IMR-90 (cell line): ENCODE measurements at regions not wholly inside any gene's neighbourhood (a gene's known extent, or its start where the extent isn't known, plus 50 kb on each side); places are given as distances from the start of the nearest gene placed in this dataset.

Experiments used
- ATAC-seq: fragments of 200-7000 bp; cut with Tn5 transposase; 2 replicates; pipeline ENCODE4 v1.9.1; 2020; ENCODE audit warnings: low read depth, mild to moderate bottlenecking, moderate library complexity
- BruUV-seq: library from RNA; stranded (reverse); fragments of 400-500 nt; replicated peaks from 2 replicates; lab custom pipeline; 2021; lab: Mats Ljungman, UMichigan
- CTCF ChIA-PET: fragments of 300-600 bp; formaldehyde crosslinking; extraction: SDS; loops from one replicate; lab custom pipeline; 2021; ENCODE audit warnings: antibody characterized with exemption; lab: Yijun Ruan, JAX
- POLR2A ChIA-PET: fragments of 300-600 bp; sonication (Branson Sonifier 250); formaldehyde crosslinking; loops from one replicate; lab custom pipeline; 2022; ENCODE audit warnings: antibody characterized with exemption; ENCODE audit not compliant: unreplicated experiment; lab: Charles Lee
- DNase-seq: peaks from one replicate; pipeline ENCODE4 v3.0.0; 2013
- H2AFZ ChIP-seq: replicated peaks from 2 replicates; pipeline ENCODE3; 2013; ENCODE audit warnings: low read length, mild to moderate bottlenecking; ENCODE audit not compliant: poor library complexity
- H2AK5ac ChIP-seq: 2 replicates; pipeline ENCODE4 v1.6.1; 2013; ENCODE audit warnings: low read depth, low read length, inconsistent platforms
- H2AK9ac ChIP-seq: replicated peaks from 2 replicates; pipeline ENCODE3; 2013; ENCODE audit warnings: mild to moderate bottlenecking, low read depth, low read length, moderate library complexity; ENCODE audit not compliant: poor library complexity
- H2BK120ac ChIP-seq: 2 replicates; pipeline ENCODE4 v1.6.1; 2013; ENCODE audit warnings: low read depth, low read length, inconsistent platforms
- H2BK15ac ChIP-seq: 3 replicates; pipeline ENCODE4 v1.6.1; 2013; ENCODE audit warnings: low read depth, low read length, inconsistent platforms
- H2BK20ac ChIP-seq: 2 replicates; pipeline ENCODE4 v1.6.1; 2013; ENCODE audit warnings: low read depth, mild to moderate bottlenecking, inconsistent platforms, low read length, moderate library complexity
- H2BK5ac ChIP-seq: 2 replicates; pipeline ENCODE4 v1.6.1; 2013; ENCODE audit warnings: mild to moderate bottlenecking, low read depth, low read length, inconsistent platforms; ENCODE audit not compliant: poor library complexity, severe bottlenecking
- H3K14ac ChIP-seq: replicated peaks from 2 replicates; pipeline ENCODE4 v1.6.1; 2013; ENCODE audit warnings: low read depth, low read length, inconsistent platforms
- H3K18ac ChIP-seq: 2 replicates; pipeline ENCODE4 v1.6.1; 2013; ENCODE audit warnings: low read depth, low read length, control low read depth
- H3K23ac ChIP-seq: 2 replicates; pipeline ENCODE4 v1.6.1; 2013; ENCODE audit warnings: low read depth, low read length, inconsistent platforms
- H3K27ac ChIP-seq: 2 replicates; pipeline ENCODE4 v1.5.1; 2013; ENCODE audit warnings: mild to moderate bottlenecking, control low read depth, low read length; ENCODE audit not compliant: insufficient read depth
- H3K27me3 ChIP-seq: 2 replicates; pipeline ENCODE4 v1.6.1; 2013; ENCODE audit warnings: low read length; ENCODE audit not compliant: control insufficient read depth, insufficient read depth
- H3K36me3 ChIP-seq: 2 replicates; pipeline ENCODE4 v1.6.1; 2013; ENCODE audit warnings: low read length, mixed read lengths; ENCODE audit not compliant: control insufficient read depth, insufficient read depth
- H3K4ac ChIP-seq: 2 replicates; pipeline ENCODE4 v1.6.1; 2013; ENCODE audit warnings: low read depth, low read length, inconsistent platforms
- H3K4me1 ChIP-seq: 2 replicates; pipeline ENCODE4 v1.6.1; 2013; ENCODE audit warnings: low read length, mixed read lengths; ENCODE audit not compliant: control insufficient read depth, insufficient read depth
- H3K4me2 ChIP-seq: 2 replicates; pipeline ENCODE4 v1.6.1; 2013; ENCODE audit warnings: low read depth, mild to moderate bottlenecking, control low read depth, low read length, moderate library complexity
- H3K4me3 ChIP-seq: 2 replicates; pipeline ENCODE4 v1.5.1; 2013; ENCODE audit warnings: low read depth, mild to moderate bottlenecking, control low read depth, low read length, moderate library complexity; ENCODE audit not compliant: insufficient read depth
- H3K56ac ChIP-seq: 2 replicates; pipeline ENCODE4 v1.6.1; 2013; ENCODE audit warnings: low read length, inconsistent platforms; ENCODE audit not compliant: insufficient read depth; ENCODE audit errors: extremely low read depth
- H3K79me1 ChIP-seq, 2 experiments: 2 replicates each; pipeline ENCODE4 v1.6.1; 2013; ENCODE audit warnings: low read length in 2 of 2, inconsistent platforms in 1 of 2, low read depth in 1 of 2
- H3K9ac ChIP-seq: 2 replicates; pipeline ENCODE4 v1.6.1; 2013; ENCODE audit warnings: low read depth, low read length, control low read depth
- H3K9me1 ChIP-seq: 2 replicates; pipeline ENCODE4 v1.6.1; 2013; ENCODE audit warnings: low read length, inconsistent platforms; ENCODE audit not compliant: insufficient read depth
- H3K9me3 ChIP-seq: 2 replicates; pipeline ENCODE4 v1.6.1; 2013; ENCODE audit warnings: low read length; ENCODE audit not compliant: control insufficient read depth, insufficient read depth
- H4K20me1 ChIP-seq: 2 replicates; pipeline ENCODE4 v1.6.1; 2013; ENCODE audit warnings: low read length, inconsistent platforms; ENCODE audit not compliant: insufficient read depth
- H4K5ac ChIP-seq: 2 replicates; pipeline ENCODE4 v1.6.1; 2013; ENCODE audit warnings: mild to moderate bottlenecking, low read depth, low read length, control low read depth
- H4K8ac ChIP-seq, 2 experiments: 2 replicates each; pipeline ENCODE4 v1.6.1; 2013; ENCODE audit warnings: low read depth in 2 of 2, low read length in 2 of 2, control low read depth in 1 of 2, inconsistent platforms in 1 of 2
- H4K91ac ChIP-seq: 2 replicates; pipeline ENCODE4 v1.6.1; 2013; ENCODE audit warnings: low read depth, low read length, inconsistent platforms; ENCODE audit not compliant: insufficient read depth
- FOS ChIP-seq: fragments of 150-350 bp; IDR thresholded peaks from 2 replicates; pipeline ENCODE4 v1.6.1; 2016; ENCODE audit warnings: low read depth, low read length
- RCOR1 ChIP-seq: IDR thresholded peaks from 2 replicates; pipeline ENCODE4 v1.6.1; 2012; ENCODE audit warnings: mild to moderate bottlenecking, low read length, improper control_type of control experiment; ENCODE audit not compliant: insufficient replicate concordance
- WGBS, 2 experiments: methylation state at CpG; one replicate each; pipeline versions ENCODE4 v1.1.5 to v1.1.7; 2013; ENCODE audit warnings: missing lambda C conversion rate in 2 of 2; ENCODE audit not compliant: insufficient read length in 1 of 2; ENCODE audit errors: extremely low coverage in 2 of 2; 5-methylcytosine and 5-hydroxymethylcytosine counted together
- dilution Hi-C: fragments of 300-500 bp; cut with HindIII; formaldehyde crosslinking; loops from one replicate; pipeline ENCODE4 v1.14.3; 2018; ENCODE audit warnings: low sequenced_read_pairs; ENCODE audit not compliant: unreplicated experiment
- in situ Hi-C: fragments of 300-500 bp; cut with MboI; formaldehyde crosslinking; loops from 3 replicates; pipeline ENCODE4 v1.14.3; 2019; ENCODE audit warnings: low sequenced_read_pairs, inconsistent platforms, mixed read lengths
- intact Hi-C: fragments of 100-400 bp; cut with micrococcal nuclease; formaldehyde crosslinking; loops from 2 replicates; pipeline ENCODE4 v1.10.0; 2022

DNA sequence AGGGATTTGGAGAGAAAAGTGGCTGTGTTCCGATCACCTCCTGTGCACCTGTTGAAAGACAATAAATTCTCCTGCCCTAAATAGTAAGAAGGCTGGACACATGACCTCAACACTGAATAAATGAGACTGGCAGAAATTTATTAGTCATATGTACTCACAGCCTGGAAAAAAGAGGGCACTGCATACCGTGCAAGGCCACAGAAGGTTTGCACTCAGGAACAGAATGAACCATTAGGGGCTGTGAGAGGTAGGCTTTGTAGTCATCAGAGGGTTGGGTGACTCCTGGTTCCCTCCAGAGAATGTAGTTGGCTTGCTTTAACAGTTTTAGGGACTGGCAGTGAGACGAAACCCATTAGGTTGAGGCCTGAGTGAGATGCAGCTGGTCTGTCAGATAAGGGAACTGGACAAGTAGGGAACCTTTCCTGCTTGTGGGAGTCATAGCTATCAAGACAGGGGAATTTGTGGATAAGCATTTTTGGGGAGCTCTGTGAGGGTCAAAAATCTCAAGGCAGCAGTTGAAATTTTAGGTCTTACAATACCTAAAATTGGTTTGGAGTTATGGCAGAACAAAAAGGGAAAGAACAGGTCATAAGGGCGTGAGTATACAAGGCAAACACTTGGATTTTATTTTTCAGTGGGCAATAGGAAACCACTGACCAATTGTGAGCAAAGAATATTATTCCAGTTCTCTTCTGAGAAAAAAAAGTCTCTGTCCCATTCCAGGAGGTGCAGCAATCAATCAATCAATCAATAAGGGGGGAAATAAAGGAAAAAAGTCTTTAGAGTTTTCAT lies 67.9 kb upstream of the BTN3A2 start:
- Histone ChIP-seq H3K36me3 (no peaks in the 10 kb centered on the region), H2BK20ac (no peak overlapping the region), H3K27ac (no peak overlapping the region), H3K79me1 (no peaks in the 10 kb centered on the region), H3K4me2 (no peak overlapping the region), H3K9me3 (no peaks in the 10 kb centered on the region), H4K5ac (no peak overlapping the region), H3K4me3 (no peak overlapping the region), H2BK120ac (peak overlapping the region; percentile 16; the same call in 1 of the 2 replicates), H4K91ac (no peak overlapping the region), H3K27me3 (no peaks in the 10 kb centered on the region), H3K4me1 (peaks cover 7% of the 10 kb centered on the region; the same call in 1 of the 2 replicates), H3K23ac (peak overlapping the region; percentile 0; the same call in 1 of the 2 replicates), H2AK9ac (no peak overlapping the region), H3K4ac (no peak overlapping the region), H4K8ac (no peak overlapping the region), H2AK5ac (peak overlapping the region; percentile 53; the same call in 1 of the 2 replicates), H3K9ac (no peak overlapping the region), H2BK15ac (0 out of 3 replicates have a peak overlapping the region, but pooled peaks have one; percentile 8), H3K18ac (no peak overlapping the region), H3K14ac (no peak overlapping the region), H2AFZ (peak overlapping the region; percentile 74), H3K9me1 (peaks cover 6% of the 10 kb centered on the region; the same call in 1 of the 2 replicates), H2BK5ac (no peak overlapping the region), H4K20me1 (no peaks in the 10 kb centered on the region), H3K56ac (no peak overlapping the region)
- DNase-seq (peak; percentile 35), ATAC-seq (peak; percentile 6; the same call in 1 of the 2 replicates)
- ChIA-PET POLR2A (no interaction called here), CTCF (no interaction called here)
- TF ChIP-seq RCOR1 (no peak), FOS (0 out of 2 replicates have a peak, but pooled peaks have one; percentile 8)
- BruUV-seq: no TSS peak
- WGBS, 2 experiments: 63% methylated on average over 1 of the region's 4 CpGs; no CpG with 5 or more reads in 1 of the 2 experiments
- in situ Hi-C loops: loop anchor here (25.0 kb wide), 1 partner anchor 840 kb away; a partner anchor contains a TSS
- dilution Hi-C loops: no loop called here
- intact Hi-C loops: no loop called here
